Lower leg skin (tissue), 3 donors: ENCODE measurements at regions not wholly inside any gene's neighbourhood (a gene's known extent, or its start where the extent isn't known, plus 50 kb on each side); places are given as distances from the start of the nearest gene placed in this dataset.

Source experiments
- CTCF ChIP-seq, 3 donors: fragments of 450-650 bp; IDR thresholded peaks; one replicate each; pipeline ENCODE4 v1.5.1; 2016; ENCODE audit warnings: antibody characterized with exemption in 3 of 3, mild to moderate bottlenecking in 3 of 3, moderate library complexity in 2 of 3
- POLR2A ChIP-seq, 2 donors: fragments of 450-650 bp; IDR thresholded peaks; one replicate each; pipeline ENCODE4 v1.6.1; 2016 to 2017; ENCODE audit warnings: antibody characterized with exemption in 2 of 2, mild to moderate bottlenecking in 1 of 2, moderate library complexity in 1 of 2

GRCh38 chr3:44108481-44108880 lies 133.2 kb upstream of the TOPAZ1 start:
- TF ChIP-seq CTCF (IDR thresholded peaks at IDR 0.05) (no peak), POLR2A (IDR thresholded peaks at IDR 0.05) (no peak)
